OCI-LY3 (cell line): ENCODE measurements at regions not wholly inside any gene's neighbourhood (a gene's known extent, or its start where the extent isn't known, plus 50 kb on each side); places are given as distances from the start of the nearest gene placed in this dataset.

ENCODE experiments used
- EZH2phosphoT487 ChIP-seq: fragments of 200-600 bp; shearing (Covaris generic); IDR thresholded peaks from 2 replicates; pipeline ENCODE4 v1.6.1; 2018; ENCODE audit warnings: antibody characterized with exemption, mixed run types, low read depth
- TF ChIP-seq, protein P1 (sequence below): fragments of 200-600, 300-600 bp; sonication (generic); IDR thresholded peaks from 2 replicates; pipeline ENCODE4 v1.5.1; 2014; ENCODE audit warnings: antibody characterized with exemption, low read length, low read depth

DNA sequence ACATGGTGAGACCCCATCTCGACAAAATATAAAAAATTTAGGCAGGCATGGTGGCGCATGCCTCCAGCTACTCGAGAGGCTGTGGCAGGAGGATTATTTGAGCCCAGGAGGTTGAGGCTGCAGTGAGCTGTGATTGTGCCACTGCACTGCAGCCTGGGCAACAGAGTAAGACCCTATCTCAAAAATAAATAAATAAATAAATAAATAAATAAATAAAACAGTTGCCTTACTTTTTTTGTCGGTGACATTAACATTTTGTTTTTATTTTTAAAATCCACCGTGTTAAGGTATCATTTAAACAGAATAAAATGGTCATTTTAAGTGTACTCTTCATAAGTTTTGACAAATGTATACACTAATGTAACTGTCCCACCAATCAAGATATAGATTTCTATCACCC lies 57.0 kb downstream of the RASL11A start:
- TF ChIP-seq, protein P1, sequence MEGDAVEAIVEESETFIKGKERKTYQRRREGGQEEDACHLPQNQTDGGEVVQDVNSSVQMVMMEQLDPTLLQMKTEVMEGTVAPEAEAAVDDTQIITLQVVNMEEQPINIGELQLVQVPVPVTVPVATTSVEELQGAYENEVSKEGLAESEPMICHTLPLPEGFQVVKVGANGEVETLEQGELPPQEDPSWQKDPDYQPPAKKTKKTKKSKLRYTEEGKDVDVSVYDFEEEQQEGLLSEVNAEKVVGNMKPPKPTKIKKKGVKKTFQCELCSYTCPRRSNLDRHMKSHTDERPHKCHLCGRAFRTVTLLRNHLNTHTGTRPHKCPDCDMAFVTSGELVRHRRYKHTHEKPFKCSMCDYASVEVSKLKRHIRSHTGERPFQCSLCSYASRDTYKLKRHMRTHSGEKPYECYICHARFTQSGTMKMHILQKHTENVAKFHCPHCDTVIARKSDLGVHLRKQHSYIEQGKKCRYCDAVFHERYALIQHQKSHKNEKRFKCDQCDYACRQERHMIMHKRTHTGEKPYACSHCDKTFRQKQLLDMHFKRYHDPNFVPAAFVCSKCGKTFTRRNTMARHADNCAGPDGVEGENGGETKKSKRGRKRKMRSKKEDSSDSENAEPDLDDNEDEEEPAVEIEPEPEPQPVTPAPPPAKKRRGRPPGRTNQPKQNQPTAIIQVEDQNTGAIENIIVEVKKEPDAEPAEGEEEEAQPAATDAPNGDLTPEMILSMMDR, result no peak
- no peak for TF ChIP-seq EZH2phosphoT487
